ENCODE measurements at regions not wholly inside any gene's neighbourhood (a gene's known extent, or its start where the extent isn't known, plus 50 kb on each side); places are given as distances from the start of the nearest gene placed in this dataset.

- TF ChIP-seq POLR2AphosphoS5 (IDR thresholded peaks at IDR 0.05; ENCODE audit: low read depth, low read length) = no peak
- no peak for TF ChIP-seq TAF1 (IDR thresholded peaks at IDR 0.05; ENCODE audit: borderline replicate concordance, low read depth, low read length)
- no peak for TF ChIP-seq POLR2A (IDR thresholded peaks at IDR 0.05; ENCODE audit: low read depth, low read length)
Observed at GRCh38 chr3:482479-482878, 285.9 kb downstream of the CHL1 start.
